Keratinocyte (primary cell): ENCODE measurements at regions not wholly inside any gene's neighbourhood (a gene's known extent, or its start where the extent isn't known, plus 50 kb on each side); places are given as distances from the start of the nearest gene placed in this dataset.

ENCODE experiments used
- DNase-seq: peaks from one replicate; pipeline ENCODE4 v3.0.0-alpha.2; 2011; ENCODE audit warnings: low read depth, missing footprints, low spot score
- FAIRE-seq: peaks from 2 replicates; lab custom pipeline; 2011; peaks lifted over from hg19 to GRCh38; lab: Jason Lieb, UNC
- H2AFZ ChIP-seq: 2 replicates; pipeline ENCODE4 v1.6.0; 2012; ENCODE audit warnings: low read length, control low read depth, inconsistent platforms; ENCODE audit not compliant: control insufficient read depth
- H3K27ac ChIP-seq: 2 replicates; pipeline ENCODE4 v1.5.1; 2011; ENCODE audit warnings: low read length; ENCODE audit not compliant: control insufficient read depth, insufficient read depth
- H3K27me3 ChIP-seq: 3 replicates; pipeline ENCODE4 v1.6.0; 2011; ENCODE audit warnings: low read length; ENCODE audit not compliant: control insufficient read depth, insufficient read depth; ENCODE audit errors: extremely low read depth
- H3K36me3 ChIP-seq, 2 experiments: 2 replicates in 1 of 2; 3 replicates in 1 of 2; pipeline ENCODE4 v1.5.1; 2011; ENCODE audit warnings: low read length in 2 of 2, mild to moderate bottlenecking in 1 of 2; ENCODE audit not compliant: control insufficient read depth in 2 of 2, insufficient read depth in 2 of 2; ENCODE audit errors: extremely low read depth in 1 of 2
- H3K4me1 ChIP-seq: 3 replicates; pipeline ENCODE4 v1.5.1; 2011; ENCODE audit warnings: low read length; ENCODE audit not compliant: control insufficient read depth, insufficient read depth; ENCODE audit errors: extremely low read depth
- H3K4me2 ChIP-seq: 3 replicates; pipeline ENCODE4 v1.6.0; 2011; ENCODE audit warnings: low read depth, low read length; ENCODE audit not compliant: control insufficient read depth, insufficient read depth; ENCODE audit errors: extremely low read depth
- H3K4me3 ChIP-seq, 3 experiments: fragments of 200-600 bp in 1 of 3; sonication (generic) in 1 of 3; 2 replicates in 2 of 3; 3 replicates in 1 of 3; pipeline ENCODE4 v1.5.1; 2011 to 2016; ENCODE audit warnings: low read length in 3 of 3, mild to moderate bottlenecking in 3 of 3, control low read depth in 2 of 3, inconsistent platforms in 1 of 3, low read depth in 1 of 3, mixed read lengths in 1 of 3, mixed run types in 1 of 3, moderate library complexity in 1 of 3; ENCODE audit not compliant: control insufficient read depth in 2 of 3, insufficient read depth in 2 of 3; ENCODE audit errors: extremely low read depth in 1 of 3
- H3K79me2 ChIP-seq: 2 replicates; pipeline ENCODE4 v1.6.0; 2012; ENCODE audit warnings: low read length; ENCODE audit not compliant: control insufficient read depth, insufficient read depth
- H3K9ac ChIP-seq: 3 replicates; pipeline ENCODE4 v1.6.0; 2011; ENCODE audit warnings: low read length; ENCODE audit not compliant: control insufficient read depth, insufficient read depth; ENCODE audit errors: extremely low read depth
- H3K9me1 ChIP-seq: 3 replicates; pipeline ENCODE4 v1.6.0; 2011; ENCODE audit warnings: low read length; ENCODE audit not compliant: control insufficient read depth, insufficient read depth; ENCODE audit errors: extremely low read depth
- H3K9me3 ChIP-seq: 2 replicates; pipeline ENCODE4 v1.5.1; 2012; ENCODE audit warnings: low read depth, low read length; ENCODE audit not compliant: control insufficient read depth
- H4K20me1 ChIP-seq: 3 replicates; pipeline ENCODE4 v1.6.0; 2011; ENCODE audit warnings: low read length; ENCODE audit not compliant: control insufficient read depth, insufficient read depth; ENCODE audit errors: extremely low read depth
- CTCF ChIP-seq, 3 experiments: IDR thresholded peaks in 1 of 3; conservative IDR thresholded peaks in 1 of 3; optimal IDR thresholded peaks in 1 of 3; 2 replicates in 2 of 3; 3 replicates in 1 of 3; pipeline versions ENCODE3 to v1.5.1; 2011; ENCODE audit warnings: low read length in 3 of 3, mild to moderate bottlenecking in 3 of 3, moderate library complexity in 2 of 3, control low read depth in 1 of 3, inconsistent platforms in 1 of 3; ENCODE audit not compliant: insufficient read depth in 2 of 3; ENCODE audit errors: extremely low read depth in 1 of 3
- EZH2 ChIP-seq: IDR thresholded peaks from one replicate; pipeline ENCODE4 v1.6.1; 2012; ENCODE audit warnings: inconsistent platforms, mild to moderate bottlenecking, low read length, moderate library complexity
- dilution Hi-C: fragments of 300-500 bp; cut with MboI; formaldehyde crosslinking; loops from one replicate; pipeline ENCODE4 v1.7.0; 2020; ENCODE audit warnings: low sequenced_read_pairs; ENCODE audit not compliant: extremely low pct_ligation_motif_present

GRCh38 chr3:102163818-102164154 lies 271.0 kb upstream of the ZPLD1 start:
- dilution Hi-C loops, result no loop called here
- no peak for TF ChIP-seq CTCF (optimal IDR thresholded peaks at IDR 0.05 in 1 of 3, IDR thresholded peaks at IDR 0.05 in 1 of 3, conservative IDR thresholded peaks at IDR 0.05 in 1 of 3; ENCODE audit: extremely low read depth in 1 of 3, insufficient read depth in 2 of 3, low read length in 3 of 3)
- Histone ChIP-seq H3K27ac (peak overlapping the region; percentile 83), H4K20me1 (no peaks in the 10 kb centered on the region), H3K27me3 (no peaks in the 10 kb centered on the region), H3K4me2 (peak overlapping the region; percentile 66), H3K9me3 (no peaks in the 10 kb centered on the region), H3K4me3 (no peak overlapping the region), H3K9ac (peak overlapping the region; percentile 58), H3K4me1 (peaks cover 17% of the 10 kb centered on the region), H3K9me1 (no peaks in the 10 kb centered on the region), H2AFZ (peak overlapping the region; percentile 37), H3K79me2 (no peaks in the 10 kb centered on the region), H3K36me3 (no peaks in the 10 kb centered on the region)
- FAIRE-seq (no peak), DNase-seq (no peak)

- Histone ChIP-seq H3K9ac (no peak overlapping the region), H3K4me1 (peaks cover 16% of the 10 kb centered on the region), H3K9me1 (no peaks in the 10 kb centered on the region), H3K27ac (no peak overlapping the region), H3K27me3 (no peaks in the 10 kb centered on the region), H2AFZ (no peak overlapping the region), H3K36me3 (no peaks in the 10 kb centered on the region), H3K79me2 (no peaks in the 10 kb centered on the region), H3K9me3 (no peaks in the 10 kb centered on the region), H3K4me2 (no peak overlapping the region), H3K4me3 (no peak overlapping the region), H4K20me1 (no peaks in the 10 kb centered on the region)
- no peak for TF ChIP-seq CTCF (optimal IDR thresholded peaks at IDR 0.05 in 1 of 3, IDR thresholded peaks at IDR 0.05 in 1 of 3, conservative IDR thresholded peaks at IDR 0.05 in 1 of 3; ENCODE audit: extremely low read depth in 1 of 3, insufficient read depth in 2 of 3, low read length in 3 of 3)
- TF ChIP-seq EZH2, result no peak
- DNase-seq (no peak), FAIRE-seq (no peak)
- dilution Hi-C loops, result no loop called here
Observed at GRCh38 chr3:102165367-102165766, 269.4 kb upstream of the ZPLD1 start.
